B cell (primary cell): ENCODE measurements at regions not wholly inside any gene's neighbourhood (a gene's known extent, or its start where the extent isn't known, plus 50 kb on each side); places are given as distances from the start of the nearest gene placed in this dataset.

Source experiments
- ATAC-seq: fragments of 200-7000 bp; cut with Tn5 transposase; one replicate; pipeline ENCODE4 v1.10.0; 2021; ENCODE audit warnings: low read depth, mild to moderate bottlenecking, moderate number of reproducible peaks, moderate library complexity
- CTCF ChIA-PET: fragments of 350-600 bp; sonication (Branson Sonifier 250); formaldehyde crosslinking; loops from one replicate; lab custom pipeline; 2021; ENCODE audit warnings: antibody characterized with exemption, inconsistent platforms; lab: Charles Lee
- POLR2A ChIA-PET: fragments of 350-600 bp; sonication (Branson Sonifier 250); formaldehyde crosslinking; loops from one replicate; lab custom pipeline; 2021; ENCODE audit warnings: antibody characterized with exemption; lab: Charles Lee
- DNase-seq: peaks from one replicate; pipeline ENCODE4 v3.0.0; 2013
- H2AFZ ChIP-seq: 2 replicates; pipeline ENCODE4 v1.6.1; 2012; ENCODE audit warnings: mild to moderate bottlenecking, low read depth, low read length; ENCODE audit not compliant: insufficient read depth, poor library complexity, severe bottlenecking
- H3K27ac ChIP-seq, 2 donors: 1 replicate in 1 of 2; 2 replicates in 1 of 2; pipeline ENCODE4 v1.5.1; 2012 to 2013; ENCODE audit warnings: low read length in 2 of 2, mild to moderate bottlenecking in 2 of 2, moderate library complexity in 1 of 2
- H3K27me3 ChIP-seq, 4 experiments: fragments of 200-600 bp in 1 of 4; sonication (generic) in 1 of 4; replicated peaks in 1 of 4; 1 replicate in 2 of 4; 2 replicates in 2 of 4; pipeline versions ENCODE4 v1.6.1 to v1.7.0; 2013 to 2016; ENCODE audit warnings: low read length in 3 of 4, mild to moderate bottlenecking in 2 of 4, mixed read lengths in 1 of 4, moderate library complexity in 1 of 4; ENCODE audit not compliant: insufficient read depth in 4 of 4, control insufficient read depth in 3 of 4; ENCODE audit errors: control extremely low read depth in 1 of 4
- H3K36me3 ChIP-seq, 2 experiments: replicated peaks in 1 of 2; 1 replicate in 1 of 2; 2 replicates in 1 of 2; pipeline versions ENCODE4 v1.6.1 to v1.7.1; 2013; ENCODE audit warnings: low read length in 1 of 2; ENCODE audit not compliant: insufficient read depth in 2 of 2, control insufficient read depth in 1 of 2; ENCODE audit errors: control extremely low read depth in 1 of 2, extremely low read depth in 1 of 2
- H3K4me1 ChIP-seq, 2 donors: fragments of 200-600 bp in 1 of 2; sonication (generic) in 1 of 2; 1 replicate in 1 of 2; 2 replicates in 1 of 2; pipeline versions ENCODE4 v1.5.1 to v1.6.1; 2013 to 2017; ENCODE audit warnings: low read length in 2 of 2; ENCODE audit not compliant: control insufficient read depth in 2 of 2, insufficient read depth in 2 of 2
- H3K4me2 ChIP-seq: replicated peaks from 2 replicates; pipeline ENCODE3; 2012; ENCODE audit warnings: mild to moderate bottlenecking, low read depth, low read length; ENCODE audit not compliant: poor library complexity, severe bottlenecking
- H3K4me3 ChIP-seq, 5 experiments: fragments of 200-600 bp in 1 of 5; sonication (generic) in 1 of 5; 1 replicate in 3 of 5; 2 replicates in 2 of 5; pipeline versions ENCODE4 v1.5.1 to v1.7.0; 2011 to 2016; ENCODE audit warnings: low read length in 4 of 5, mild to moderate bottlenecking in 4 of 5, low read depth in 2 of 5, control low read depth in 1 of 5, moderate library complexity in 1 of 5; ENCODE audit not compliant: insufficient read depth in 1 of 5; ENCODE audit errors: control extremely low read depth in 1 of 5, extremely low read depth in 1 of 5
- H3K79me2 ChIP-seq: fragments of 200-600 bp; sonication (generic); one replicate; pipeline ENCODE4 v1.6.0; 2016; ENCODE audit warnings: low read length; ENCODE audit not compliant: control insufficient read depth, insufficient read depth
- H3K9ac ChIP-seq: fragments of 200-600 bp; sonication (generic); 2 replicates; pipeline ENCODE4 v1.6.1; 2017; ENCODE audit warnings: mild to moderate bottlenecking, low read length, moderate library complexity
- H3K9me3 ChIP-seq, 3 donors: one replicate each; pipeline versions ENCODE4 v1.6.1 to v1.7.1; 2013; ENCODE audit warnings: low read length in 2 of 3; ENCODE audit not compliant: control insufficient read depth in 2 of 3, insufficient read depth in 1 of 3; ENCODE audit errors: control extremely low read depth in 1 of 3
- H4K20me1 ChIP-seq: 2 replicates; pipeline ENCODE4 v1.6.0; 2012; ENCODE audit warnings: mild to moderate bottlenecking, low read length; ENCODE audit not compliant: insufficient read depth, control insufficient read depth, poor library complexity, severe bottlenecking
- H3K27ac Mint-ChIP-seq: one replicate; pipeline ENCODE4 v1.8.0; 2021; ENCODE audit warnings: mixed read lengths
- H3K27me3 Mint-ChIP-seq: one replicate; pipeline ENCODE4 v1.8.0; 2021; ENCODE audit warnings: mixed read lengths
- H3K4me1 Mint-ChIP-seq: one replicate; pipeline ENCODE4 v1.8.0; 2021; ENCODE audit warnings: mixed read lengths
- H3K4me3 Mint-ChIP-seq: one replicate; pipeline ENCODE4 v1.8.0; 2021; ENCODE audit warnings: mixed read lengths
- H3K9me3 Mint-ChIP-seq: one replicate; pipeline ENCODE4 v1.8.0; 2022; ENCODE audit warnings: mixed read lengths; ENCODE audit not compliant: insufficient read depth
- CTCF ChIP-seq: fragments of 200-600 bp; IDR thresholded peaks from one replicate; pipeline ENCODE4 v1.8.0; 2022; ENCODE audit warnings: antibody characterized with exemption, mild to moderate bottlenecking
- EZH2 ChIP-seq: IDR thresholded peaks from 2 replicates; pipeline ENCODE4 v1.6.1; 2012; ENCODE audit warnings: borderline replicate concordance, low read depth, mild to moderate bottlenecking, moderate library complexity, low read length; ENCODE audit not compliant: insufficient read depth, poor library complexity, severe bottlenecking
- WGBS: methylation state at CpG from one replicate; pipeline ENCODE4 v1.1.5; 2013; ENCODE audit warnings: missing lambda C conversion rate; ENCODE audit not compliant: insufficient coverage; 5-methylcytosine and 5-hydroxymethylcytosine counted together
- intact Hi-C: fragments of 100-400 bp; cut with micrococcal nuclease; formaldehyde crosslinking; loops from one replicate; pipeline ENCODE4 v1.10.0; 2022

GRCh38 chr5:33059081-33059480 is 348.0 kb downstream of the NPR3 start:
- no peak overlapping the region for H3K4me2 ChIP-seq
- no peak for DNase-seq
- TF ChIP-seq CTCF: no peak
- no peak for TF ChIP-seq EZH2
- Mint-ChIP-seq H3K4me3 (no peak overlapping the region), H3K27ac (no peak overlapping the region), H3K27me3 (no peaks in the 10 kb centered on the region), H3K4me1 (no peaks in the 10 kb centered on the region), H3K9me3 (peaks cover 7% of the 10 kb centered on the region)
- no peak for ATAC-seq
- WGBS: 100% methylated on average over 1 of the region's 3 CpGs
- POLR2A ChIA-PET: no interaction called here
- no peaks in the 10 kb centered on the region for H3K36me3 ChIP-seq
- H2AFZ ChIP-seq: no peak overlapping the region
- intact Hi-C loops: no loop called here
- CTCF ChIA-PET: no interaction called here
- no peaks in the 10 kb centered on the region for H3K4me1 ChIP-seq
- H3K79me2 ChIP-seq: no peaks in the 10 kb centered on the region
- no peak overlapping the region for H3K9ac ChIP-seq
- no peaks in the 10 kb centered on the region for H3K27me3 ChIP-seq
- no peaks in the 10 kb centered on the region for H3K9me3 ChIP-seq
- H3K27ac ChIP-seq: no peak overlapping the region
- H3K4me3 ChIP-seq: no peak overlapping the region
- H4K20me1 ChIP-seq: no peaks in the 10 kb centered on the region

GRCh38 chr5:33065131-33065530 is 354.0 kb downstream of the NPR3 start:
- ATAC-seq: no peak
- Histone ChIP-seq H3K79me2 (no peaks in the 10 kb centered on the region), H3K4me1 (no peaks in the 10 kb centered on the region), H3K9me3 (no peaks in the 10 kb centered on the region), H3K27ac (no peak overlapping the region), H4K20me1 (no peaks in the 10 kb centered on the region), H3K4me3 (no peak overlapping the region), H3K36me3 (no peaks in the 10 kb centered on the region), H3K9ac (no peak overlapping the region), H2AFZ (no peak overlapping the region), H3K4me2 (no peak overlapping the region), H3K27me3 (no peaks in the 10 kb centered on the region)
- no peaks in the 10 kb centered on the region for H3K27me3 Mint-ChIP-seq
- ChIA-PET POLR2A (no interaction called here), CTCF (no interaction called here)
- no peak for TF ChIP-seq EZH2
- no peak for TF ChIP-seq CTCF
- no peaks in the 10 kb centered on the region for H3K9me3 Mint-ChIP-seq
- no CpG with 5 or more reads among the region's 3 CpGs for WGBS
- no peak overlapping the region for H3K4me3 Mint-ChIP-seq
- intact Hi-C loops: no loop called here
- H3K27ac Mint-ChIP-seq: no peak overlapping the region
- H3K4me1 Mint-ChIP-seq: no peaks in the 10 kb centered on the region
- no peak for DNase-seq
